Pulmonary artery endothelial cell (primary cell): ENCODE measurements at regions not wholly inside any gene's neighbourhood (a gene's known extent, or its start where the extent isn't known, plus 50 kb on each side); places are given as distances from the start of the nearest gene placed in this dataset.

Experiments
- DNase-seq: peaks from one replicate; pipeline ENCODE4 v3.0.0-alpha.2; 2011; ENCODE audit warnings: low read depth, low spot score

- no peak for DNase-seq
Measured at GRCh38 chr7:155201325-155202087, 96.2 kb upstream of the INSIG1 start.

- DNase-seq: no peak
Measured at GRCh38 chr7:155202106-155202871, 95.4 kb upstream of the INSIG1 start.

GRCh38 chr7:155203059-155203881 lies 94.4 kb upstream of the INSIG1 start:
- no peak for DNase-seq

GRCh38 chr7:155203882-155204691 lies 93.6 kb upstream of the INSIG1 start:
- DNase-seq: no peak

- DNase-seq: no peak
Measured at GRCh38 chr7:155204744-155205367, 92.8 kb upstream of the INSIG1 start.

- peak; percentile 93 for DNase-seq
Measured at GRCh38 chr7:155205368-155206317, 92.0 kb upstream of the INSIG1 start.

- DNase-seq: peak; percentile 97
Measured at GRCh38 chr7:155206318-155207020, 91.2 kb upstream of the INSIG1 start.

- DNase-seq: no peak
Measured at GRCh38 chr7:155207326-155208002, 90.2 kb upstream of the INSIG1 start.

- DNase-seq: peak; percentile 45
Measured at GRCh38 chr7:155208681-155209477, 88.8 kb upstream of the INSIG1 start.

- no peak for DNase-seq
Measured at GRCh38 chr7:155209478-155210319, 88.0 kb upstream of the INSIG1 start.

GRCh38 chr7:155210356-155210755 lies 87.3 kb upstream of the INSIG1 start:
- DNase-seq: no peak

GRCh38 chr7:155211173-155211572 lies 86.5 kb upstream of the INSIG1 start:
- no peak for DNase-seq

GRCh38 chr7:155211761-155212160 lies 85.9 kb upstream of the INSIG1 start:
- no peak for DNase-seq

- DNase-seq: no peak
Measured at GRCh38 chr7:155212301-155213015, 85.2 kb upstream of the INSIG1 start.

GRCh38 chr7:155213385-155213784 lies 84.3 kb upstream of the INSIG1 start:
- no peak for DNase-seq
